HCT116 (cell line): ENCODE measurements at regions not wholly inside any gene's neighbourhood (a gene's known extent, or its start where the extent isn't known, plus 50 kb on each side); places are given as distances from the start of the nearest gene placed in this dataset.

Source experiments
- CBX3 ChIP-seq: IDR thresholded peaks from 2 replicates; pipeline ENCODE4 v1.6.1; 2012; ENCODE audit warnings: low read depth
- CTCF ChIP-seq, 3 experiments: fragments of 200-600 bp in 1 of 3; sonication (generic) in 1 of 3; IDR thresholded peaks in 2 of 3; conservative IDR thresholded peaks in 1 of 3; 2 replicates each; pipeline ENCODE4 v1.5.1; 2012 to 2017; ENCODE audit warnings: low read depth in 2 of 3, low read length in 2 of 3, antibody characterized with exemption in 1 of 3, borderline replicate concordance in 1 of 3, control low read depth in 1 of 3, mild to moderate bottlenecking in 1 of 3, mixed read lengths in 1 of 3, mixed run types in 1 of 3, moderate library complexity in 1 of 3; ENCODE audit not compliant: insufficient read depth in 1 of 3
- ELF1 ChIP-seq: IDR thresholded peaks from 2 replicates; pipeline ENCODE4 v1.6.1; 2012; ENCODE audit warnings: low read depth, borderline replicate concordance
- EZH2 ChIP-seq: fragments of 200-600 bp; sonication (generic); IDR thresholded peaks from 2 replicates; pipeline ENCODE4 v1.6.1; 2017; ENCODE audit warnings: antibody characterized with exemption, mixed run types
- MAX ChIP-seq: IDR thresholded peaks from 2 replicates; pipeline ENCODE4 v1.6.1; 2012
- POLR2A ChIP-seq: IDR thresholded peaks from 2 replicates; pipeline ENCODE4 v1.7.0; 2011; ENCODE audit warnings: borderline replicate concordance; ENCODE audit not compliant: insufficient read depth, insufficient read length; ENCODE audit errors: extremely low read depth
- POLR2AphosphoS5 ChIP-seq: IDR thresholded peaks from 2 replicates; pipeline ENCODE4 v1.6.1; 2011; ENCODE audit warnings: mild to moderate bottlenecking, low read depth, low read length, moderate library complexity
- RAD21 ChIP-seq: IDR thresholded peaks from 2 replicates; pipeline ENCODE4 v1.6.1; 2012; ENCODE audit warnings: low read depth, mild to moderate bottlenecking
- TCF7L2 ChIP-seq: IDR thresholded peaks from 2 replicates; pipeline ENCODE4 v1.7.0; 2011; ENCODE audit warnings: borderline replicate concordance, inconsistent platforms; ENCODE audit not compliant: insufficient read depth, insufficient read length; ENCODE audit errors: extremely low read depth
- ZFX ChIP-seq: fragments of 450-650 bp; IDR thresholded peaks from 2 replicates; pipeline ENCODE4 v1.6.1; 2017
- ZNF274 ChIP-seq: fragments of 200-500 bp; sonication (Bioruptor generic); IDR thresholded peaks from 2 replicates; pipeline ENCODE4 v1.6.1; 2014; ENCODE audit warnings: mild to moderate bottlenecking, low read depth, low read length, inconsistent platforms
- TF ChIP-seq, protein P1 (sequence below): IDR thresholded peaks from 2 replicates; pipeline ENCODE4 v1.6.1; 2012

- TF ChIP-seq EZH2 (no peak), CTCF (IDR thresholded peaks at IDR 0.05 in 2 of 3, conservative IDR thresholded peaks at IDR 0.05 in 1 of 3; ENCODE audit: borderline replicate concordance in 1 of 3, insufficient read depth in 1 of 3, low read depth in 2 of 3, low read length in 2 of 3) (no peak), MAX (no peak), RAD21 (no peak), ZNF274 (no peak), ZFX (no peak), POLR2A (no peak), CBX3 (no peak), ELF1 (no peak), TCF7L2 (no peak), POLR2AphosphoS5 (no peak)
- TF ChIP-seq, protein P1, sequence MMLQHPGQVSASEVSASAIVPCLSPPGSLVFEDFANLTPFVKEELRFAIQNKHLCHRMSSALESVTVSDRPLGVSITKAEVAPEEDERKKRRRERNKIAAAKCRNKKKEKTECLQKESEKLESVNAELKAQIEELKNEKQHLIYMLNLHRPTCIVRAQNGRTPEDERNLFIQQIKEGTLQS = no peak
Observed at GRCh38 chr6:159609652-159610178, 83.3 kb downstream of the SOD2 start.
